OCI-LY7 (cell line): ENCODE measurements at regions not wholly inside any gene's neighbourhood (a gene's known extent, or its start where the extent isn't known, plus 50 kb on each side); places are given as distances from the start of the nearest gene placed in this dataset.

Experiments used
- EZH2phosphoT487 ChIP-seq: fragments of 200-600 bp; sonication (generic); IDR thresholded peaks from 2 replicates; pipeline ENCODE4 v1.6.1; 2018; ENCODE audit warnings: low read depth, borderline replicate concordance, mild to moderate bottlenecking, mixed run types, antibody characterized with exemption, low read length, moderate library complexity, mixed read lengths
- TF ChIP-seq, protein P1 (sequence below): fragments of 200-600 bp; sonication (generic); conservative IDR thresholded peaks from 2 replicates; pipeline ENCODE4 v1.5.1; 2014; ENCODE audit warnings: mild to moderate bottlenecking, antibody characterized with exemption, low read length, moderate library complexity, mixed read lengths

GRCh38 chr9:86733929-86734328, 213.4 kb downstream of the GAS1 start:
- TF ChIP-seq, protein P1, sequence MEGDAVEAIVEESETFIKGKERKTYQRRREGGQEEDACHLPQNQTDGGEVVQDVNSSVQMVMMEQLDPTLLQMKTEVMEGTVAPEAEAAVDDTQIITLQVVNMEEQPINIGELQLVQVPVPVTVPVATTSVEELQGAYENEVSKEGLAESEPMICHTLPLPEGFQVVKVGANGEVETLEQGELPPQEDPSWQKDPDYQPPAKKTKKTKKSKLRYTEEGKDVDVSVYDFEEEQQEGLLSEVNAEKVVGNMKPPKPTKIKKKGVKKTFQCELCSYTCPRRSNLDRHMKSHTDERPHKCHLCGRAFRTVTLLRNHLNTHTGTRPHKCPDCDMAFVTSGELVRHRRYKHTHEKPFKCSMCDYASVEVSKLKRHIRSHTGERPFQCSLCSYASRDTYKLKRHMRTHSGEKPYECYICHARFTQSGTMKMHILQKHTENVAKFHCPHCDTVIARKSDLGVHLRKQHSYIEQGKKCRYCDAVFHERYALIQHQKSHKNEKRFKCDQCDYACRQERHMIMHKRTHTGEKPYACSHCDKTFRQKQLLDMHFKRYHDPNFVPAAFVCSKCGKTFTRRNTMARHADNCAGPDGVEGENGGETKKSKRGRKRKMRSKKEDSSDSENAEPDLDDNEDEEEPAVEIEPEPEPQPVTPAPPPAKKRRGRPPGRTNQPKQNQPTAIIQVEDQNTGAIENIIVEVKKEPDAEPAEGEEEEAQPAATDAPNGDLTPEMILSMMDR: no peak
- no peak for TF ChIP-seq EZH2phosphoT487
